Osteocyte (in vitro differentiated cells): ENCODE measurements at regions not wholly inside any gene's neighbourhood (a gene's known extent, or its start where the extent isn't known, plus 50 kb on each side); places are given as distances from the start of the nearest gene placed in this dataset.
A peak's percentile ranks its signal among the peaks of the same experiment; 100 is the strongest.

Experiments used
- DNase-seq: peaks from one replicate; pipeline ENCODE4 v3.0.0; 2021; ENCODE audit warnings: mixed read lengths; ENCODE audit not compliant: unreplicated experiment; ENCODE audit errors: extremely low spot score
- H3K27ac Mint-ChIP-seq: one replicate; pipeline ENCODE4 v1.8.0; 2021; ENCODE audit warnings: mild to moderate bottlenecking, mixed read lengths; ENCODE audit not compliant: unreplicated experiment
- H3K27me3 Mint-ChIP-seq: one replicate; pipeline ENCODE4 v1.8.0; 2021; ENCODE audit warnings: mixed read lengths; ENCODE audit not compliant: unreplicated experiment
- H3K36me3 Mint-ChIP-seq: one replicate; pipeline ENCODE4 v1.8.0; 2021; ENCODE audit warnings: mixed read lengths; ENCODE audit not compliant: unreplicated experiment
- H3K4me1 Mint-ChIP-seq: one replicate; pipeline ENCODE4 v1.8.0; 2021; ENCODE audit warnings: mixed read lengths; ENCODE audit not compliant: unreplicated experiment
- H3K4me3 Mint-ChIP-seq: one replicate; pipeline ENCODE4 v1.8.0; 2021; ENCODE audit warnings: mild to moderate bottlenecking, moderate library complexity, mixed read lengths; ENCODE audit not compliant: unreplicated experiment
- H3K9me3 Mint-ChIP-seq: one replicate; pipeline ENCODE4 v1.8.0; 2021; ENCODE audit warnings: mixed read lengths; ENCODE audit not compliant: unreplicated experiment
- TF ChIP-seq, protein P1 (sequence below): fragments of 200-600 bp; sonication (generic); IDR thresholded peaks from 2 replicates; pipeline ENCODE4 v1.5.0; 2021; ENCODE audit warnings: antibody characterized with exemption, mild to moderate bottlenecking, moderate library complexity

DNA sequence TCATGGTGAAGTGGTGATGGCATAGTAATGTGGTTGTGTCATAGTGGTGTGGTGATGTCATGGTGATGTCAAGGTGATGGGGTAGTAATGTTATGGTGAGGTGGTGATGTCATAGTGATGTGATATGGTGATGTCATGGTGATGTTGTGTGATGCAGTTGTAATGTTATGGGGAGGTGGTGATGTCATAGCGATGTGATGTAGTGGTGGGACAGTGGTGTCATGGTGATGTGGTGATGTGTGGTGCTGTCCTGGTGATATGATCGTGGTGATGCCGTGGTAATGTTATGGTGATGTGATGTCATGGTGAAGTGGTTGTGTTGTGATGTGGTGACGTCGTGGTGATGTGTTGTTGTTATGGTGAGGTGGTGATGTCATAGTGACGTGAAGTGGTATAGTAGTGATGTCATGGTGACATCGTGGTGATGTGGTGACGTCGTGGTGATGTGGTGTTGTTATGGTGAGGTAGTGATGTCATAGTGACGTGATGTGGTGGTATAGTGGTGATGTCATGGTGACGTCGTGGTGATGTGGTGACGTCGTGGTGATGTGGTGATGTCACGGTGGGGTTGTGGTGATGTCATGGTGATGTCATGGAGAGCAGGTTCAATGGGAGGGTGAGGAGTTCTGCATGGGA, 242.7 kb upstream of the MYT1L start:
- peak; percentile 46 for DNase-seq
- Mint-ChIP-seq H3K27ac (no peak overlapping the region), H3K9me3 (peaks cover 7% of the 10 kb centered on the region), H3K27me3 (no peaks in the 10 kb centered on the region), H3K4me3 (no peak overlapping the region), H3K36me3 (no peaks in the 10 kb centered on the region), H3K4me1 (no peaks in the 10 kb centered on the region)
- TF ChIP-seq, protein P1, sequence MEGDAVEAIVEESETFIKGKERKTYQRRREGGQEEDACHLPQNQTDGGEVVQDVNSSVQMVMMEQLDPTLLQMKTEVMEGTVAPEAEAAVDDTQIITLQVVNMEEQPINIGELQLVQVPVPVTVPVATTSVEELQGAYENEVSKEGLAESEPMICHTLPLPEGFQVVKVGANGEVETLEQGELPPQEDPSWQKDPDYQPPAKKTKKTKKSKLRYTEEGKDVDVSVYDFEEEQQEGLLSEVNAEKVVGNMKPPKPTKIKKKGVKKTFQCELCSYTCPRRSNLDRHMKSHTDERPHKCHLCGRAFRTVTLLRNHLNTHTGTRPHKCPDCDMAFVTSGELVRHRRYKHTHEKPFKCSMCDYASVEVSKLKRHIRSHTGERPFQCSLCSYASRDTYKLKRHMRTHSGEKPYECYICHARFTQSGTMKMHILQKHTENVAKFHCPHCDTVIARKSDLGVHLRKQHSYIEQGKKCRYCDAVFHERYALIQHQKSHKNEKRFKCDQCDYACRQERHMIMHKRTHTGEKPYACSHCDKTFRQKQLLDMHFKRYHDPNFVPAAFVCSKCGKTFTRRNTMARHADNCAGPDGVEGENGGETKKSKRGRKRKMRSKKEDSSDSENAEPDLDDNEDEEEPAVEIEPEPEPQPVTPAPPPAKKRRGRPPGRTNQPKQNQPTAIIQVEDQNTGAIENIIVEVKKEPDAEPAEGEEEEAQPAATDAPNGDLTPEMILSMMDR: no peak

DNA sequence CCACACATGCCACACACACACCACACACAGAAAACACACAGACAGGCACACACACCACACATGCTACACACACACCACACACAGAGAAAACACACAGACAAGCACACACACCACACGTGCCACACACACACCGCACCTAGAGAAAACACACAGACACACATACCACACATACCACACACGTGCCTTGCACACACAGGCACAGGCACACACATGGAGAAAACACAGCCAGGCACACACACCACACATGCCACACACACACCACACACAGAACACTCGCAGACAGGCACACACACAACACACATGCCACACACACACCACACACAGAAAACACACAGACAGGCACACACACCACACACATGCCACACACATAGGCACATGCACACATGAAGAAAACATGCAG, 242.1 kb upstream of the MYT1L start:
- TF ChIP-seq, protein P1: no peak
- DNase-seq: no peak
- no peaks in the 10 kb centered on the region for H3K36me3 Mint-ChIP-seq
- H3K27ac Mint-ChIP-seq: no peak overlapping the region
- no peak overlapping the region for H3K4me3 Mint-ChIP-seq
- H3K4me1 Mint-ChIP-seq: no peaks in the 10 kb centered on the region
- H3K27me3 Mint-ChIP-seq: no peaks in the 10 kb centered on the region
- peaks cover 7% of the 10 kb centered on the region for H3K9me3 Mint-ChIP-seq

DNA sequence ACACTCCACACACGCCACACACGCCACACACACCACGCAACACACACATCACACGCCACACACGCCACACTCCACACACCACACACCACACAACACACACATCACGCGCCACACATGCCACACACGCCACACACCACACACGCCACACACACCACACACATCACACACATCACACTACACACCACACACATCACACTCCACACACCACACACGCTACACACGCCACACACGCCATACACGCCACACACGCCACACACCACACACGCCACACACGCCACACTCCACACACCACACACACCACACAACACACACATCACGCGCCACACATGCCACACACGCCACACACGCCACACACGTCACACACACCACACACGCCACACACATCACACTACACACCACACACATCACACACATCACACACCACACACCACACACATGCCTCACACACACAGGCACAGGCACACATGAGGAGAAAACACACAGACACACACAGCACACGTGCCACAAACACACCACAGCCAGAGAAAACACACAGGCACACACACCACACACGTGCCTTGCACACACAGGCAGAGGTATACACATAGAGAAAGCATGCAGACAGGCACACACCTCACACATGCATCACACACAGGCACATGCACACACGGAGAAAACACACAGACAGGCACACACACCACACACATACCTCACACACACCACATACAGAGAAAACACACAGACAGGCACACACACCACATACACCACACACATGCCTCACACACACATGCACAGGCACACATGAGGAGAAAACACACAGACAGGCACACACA, 241.5 kb upstream of the MYT1L start:
- no peaks in the 10 kb centered on the region for H3K36me3 Mint-ChIP-seq
- no peak overlapping the region for H3K4me3 Mint-ChIP-seq
- peak; percentile 44 for DNase-seq
- TF ChIP-seq, protein P1: no peak
- peaks cover 7% of the 10 kb centered on the region for H3K9me3 Mint-ChIP-seq
- no peaks in the 10 kb centered on the region for H3K4me1 Mint-ChIP-seq
- no peaks in the 10 kb centered on the region for H3K27me3 Mint-ChIP-seq
- no peak overlapping the region for H3K27ac Mint-ChIP-seq

DNA sequence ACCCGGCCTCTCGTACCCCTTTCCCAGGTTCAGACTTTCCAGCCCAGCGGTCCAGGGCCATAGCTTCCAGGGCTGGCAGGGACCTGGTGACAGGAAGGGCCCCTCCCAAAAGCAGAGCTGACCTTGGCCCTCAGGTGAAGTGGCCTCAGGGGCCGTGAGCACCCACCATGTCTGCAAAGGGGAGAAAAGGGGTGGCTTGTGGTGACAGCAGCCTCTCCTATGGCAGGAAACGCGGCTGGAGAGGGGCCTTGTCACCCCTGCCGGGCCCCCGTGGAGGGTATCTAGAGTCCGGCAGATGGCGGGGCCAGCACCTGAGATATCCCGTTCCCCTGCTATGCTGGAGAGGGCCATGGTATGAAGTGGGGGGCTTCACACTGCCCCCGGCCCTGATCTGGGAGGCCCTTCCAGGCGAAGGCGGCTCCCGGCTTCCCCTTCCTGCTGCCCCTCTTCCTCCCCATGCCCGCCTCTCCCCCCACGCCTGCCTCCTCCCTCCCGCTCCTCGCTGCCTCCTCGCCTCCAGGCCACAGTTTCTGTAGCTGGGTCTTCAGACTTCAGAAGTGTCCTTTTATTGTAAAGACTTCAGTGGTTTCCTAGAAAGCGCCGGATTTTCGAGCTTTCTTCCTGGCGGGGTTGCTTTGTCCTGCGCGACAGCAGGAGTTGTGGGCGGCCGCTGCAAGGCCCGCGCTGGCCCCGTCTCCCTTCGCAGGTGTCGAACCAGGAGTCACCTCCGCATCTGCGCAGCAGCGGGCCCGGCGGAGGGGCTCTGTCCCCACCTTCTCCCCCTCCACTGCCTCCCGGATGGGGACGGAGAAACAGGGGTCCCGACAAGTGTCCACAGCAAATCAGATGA, 240.5 kb upstream of the MYT1L start:
- Mint-ChIP-seq H3K36me3 (no peaks in the 10 kb centered on the region), H3K9me3 (peaks cover 7% of the 10 kb centered on the region), H3K4me1 (no peaks in the 10 kb centered on the region), H3K27ac (no peak overlapping the region), H3K4me3 (no peak overlapping the region), H3K27me3 (no peaks in the 10 kb centered on the region)
- TF ChIP-seq, protein P1: no peak
- DNase-seq: peak; percentile 84
